ENCODE measurements at regions not wholly inside any gene's neighbourhood (a gene's known extent, or its start where the extent isn't known, plus 50 kb on each side); places are given as distances from the start of the nearest gene placed in this dataset.

GRCh38 chr19:30784850-30785457, 412.8 kb downstream of the ZNF536 start:
- DNase-seq (peak in 5 of 6 donors; percentile 16 to 81 (median 51)), FAIRE-seq (no peak), ATAC-seq (peak in 3 of 4 donors; percentile 65 to 69 (median 67))
- no peaks in the 10 kb centered on the region for H3K4me1 ChIP-seq
- H3K9me3 ChIP-seq: no peaks in the 10 kb centered on the region
- TF ChIP-seq CTCF (IDR thresholded peaks at IDR 0.05): peak; percentile 45 to 52 (median 50)
- no peak overlapping the region for H3K4me3 ChIP-seq
- intact Hi-C loops (cut with DNase I): loop anchor here in 2 of 3 donors (5.0 to 10.0 kb wide), 3 partner anchors 572 to 1450 kb away; no protein-coding TSS in a partner anchor
- no peaks in the 10 kb centered on the region for H3K36me3 ChIP-seq
- no peak overlapping the region for H3K27ac ChIP-seq
- WGBS, 2 donors: 48 to 55% methylated on average over 12 of the region's 12 CpGs
- no peaks in the 10 kb centered on the region for H3K27me3 ChIP-seq

- Histone ChIP-seq H3K36me3 (no peaks in the 10 kb centered on the region), H3K27me3 (no peaks in the 10 kb centered on the region), H3K4me1 (no peaks in the 10 kb centered on the region), H3K4me3 (no peak overlapping the region), H3K9me3 (no peaks in the 10 kb centered on the region), H3K27ac (no peak overlapping the region)
- WGBS, 2 donors: 55 to 66% methylated on average over 9 of the region's 9 CpGs
- ATAC-seq (no peak), FAIRE-seq (no peak), DNase-seq (no peak)
- no peak for TF ChIP-seq CTCF (IDR thresholded peaks at IDR 0.05)
- intact Hi-C loops (cut with DNase I): loop anchor here in 2 of 3 donors (5.0 to 10.0 kb wide), 3 partner anchors 573 to 1451 kb away; no protein-coding TSS in a partner anchor
Observed at GRCh38 chr19:30783936-30784335, 411.8 kb downstream of the ZNF536 start.

- Histone ChIP-seq H3K9me3 (no peaks in the 10 kb centered on the region), H3K4me1 (no peaks in the 10 kb centered on the region), H3K36me3 (no peaks in the 10 kb centered on the region), H3K27me3 (no peaks in the 10 kb centered on the region), H3K27ac (no peak overlapping the region), H3K4me3 (no peak overlapping the region)
- no peak for FAIRE-seq
- no peak for DNase-seq
- no peak for TF ChIP-seq CTCF (IDR thresholded peaks at IDR 0.05)
- no peak for ATAC-seq
- intact Hi-C loops (cut with DNase I): loop anchor here in 2 of 3 donors (5.0 to 10.0 kb wide), 3 partner anchors 574 to 1452 kb away; no protein-coding TSS in a partner anchor
- 62 to 78% methylated on average over 3 of the region's 3 CpGs for WGBS, 2 donors
Observed at GRCh38 chr19:30783212-30783611, 411.0 kb downstream of the ZNF536 start.

GRCh38 chr19:30781519-30781918, 409.3 kb downstream of the ZNF536 start:
- Histone ChIP-seq H3K9me3 (no peaks in the 10 kb centered on the region), H3K4me3 (no peak overlapping the region), H3K36me3 (no peaks in the 10 kb centered on the region), H3K4me1 (no peaks in the 10 kb centered on the region), H3K27me3 (no peaks in the 10 kb centered on the region), H3K27ac (no peak overlapping the region)
- TF ChIP-seq CTCF (IDR thresholded peaks at IDR 0.05): no peak
- DNase-seq (no peak), FAIRE-seq (no peak), ATAC-seq (no peak)
- intact Hi-C loops (cut with DNase I): loop anchor here in 2 of 3 donors (5.0 to 10.0 kb wide), 3 partner anchors 576 to 1453 kb away; no protein-coding TSS in a partner anchor
- WGBS, 2 donors: 64 to 76% methylated on average over 10 of the region's 10 CpGs

- FAIRE-seq (no peak), ATAC-seq (no peak), DNase-seq (no peak)
- intact Hi-C loops (cut with DNase I): loop anchor here in 2 of 3 donors (5.0 to 10.0 kb wide), 3 partner anchors 576 to 1454 kb away; no protein-coding TSS in a partner anchor
- no peak overlapping the region for H3K27ac ChIP-seq
- no peak for TF ChIP-seq CTCF (IDR thresholded peaks at IDR 0.05)
- WGBS, 2 donors: 65 to 76% methylated on average over 2 of the region's 2 CpGs
- no peaks in the 10 kb centered on the region for H3K9me3 ChIP-seq
- H3K4me1 ChIP-seq: no peaks in the 10 kb centered on the region
- no peaks in the 10 kb centered on the region for H3K36me3 ChIP-seq
- no peaks in the 10 kb centered on the region for H3K27me3 ChIP-seq
- H3K4me3 ChIP-seq: no peak overlapping the region
Observed at GRCh38 chr19:30781047-30781446, 408.9 kb downstream of the ZNF536 start.
